SHP77 treated with DMSO at 0.1 percent for 48 hours (cell line): ENCODE measurements at regions not wholly inside any gene's neighbourhood (a gene's known extent, or its start where the extent isn't known, plus 50 kb on each side); places are given as distances from the start of the nearest gene placed in this dataset.

Experiments
- DNase-seq: peaks from one replicate; lab custom pipeline; 2025; lab: John Stamatoyannopoulos, UW

- DNase-seq: no peak
Observed at GRCh38 chr2:64283641-64284361, 139.6 kb upstream of the PELI1 start.

- DNase-seq: no peak
Observed at GRCh38 chr2:64284751-64285150, 140.5 kb upstream of the PELI1 start.

DNA sequence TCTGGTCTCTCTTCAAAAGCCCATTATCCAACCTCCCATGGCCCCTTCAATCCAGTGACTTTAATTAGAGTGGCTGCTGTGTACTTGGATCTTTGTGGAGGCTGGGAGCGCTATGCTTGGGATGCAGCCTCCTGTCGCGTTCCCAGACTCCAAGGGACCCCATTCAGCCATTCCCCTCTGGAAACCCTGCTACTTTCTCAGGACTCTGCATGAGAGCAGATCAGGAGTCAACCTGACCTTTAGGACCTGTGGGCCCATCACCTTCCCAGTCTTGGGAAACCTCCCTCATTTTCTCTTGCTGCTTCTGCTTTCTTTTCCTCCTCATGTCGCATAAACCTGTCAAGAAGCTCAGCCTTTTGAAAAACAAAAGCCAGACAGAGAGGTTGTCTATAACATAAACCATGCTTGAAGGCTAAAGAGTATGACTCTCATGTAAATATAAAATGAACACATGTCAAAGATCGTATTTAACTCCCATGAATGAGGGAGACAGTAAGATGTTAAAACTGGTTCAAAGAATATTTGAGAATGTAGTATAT, 143.1 kb upstream of the PELI1 start:
- no peak for DNase-seq

DNA sequence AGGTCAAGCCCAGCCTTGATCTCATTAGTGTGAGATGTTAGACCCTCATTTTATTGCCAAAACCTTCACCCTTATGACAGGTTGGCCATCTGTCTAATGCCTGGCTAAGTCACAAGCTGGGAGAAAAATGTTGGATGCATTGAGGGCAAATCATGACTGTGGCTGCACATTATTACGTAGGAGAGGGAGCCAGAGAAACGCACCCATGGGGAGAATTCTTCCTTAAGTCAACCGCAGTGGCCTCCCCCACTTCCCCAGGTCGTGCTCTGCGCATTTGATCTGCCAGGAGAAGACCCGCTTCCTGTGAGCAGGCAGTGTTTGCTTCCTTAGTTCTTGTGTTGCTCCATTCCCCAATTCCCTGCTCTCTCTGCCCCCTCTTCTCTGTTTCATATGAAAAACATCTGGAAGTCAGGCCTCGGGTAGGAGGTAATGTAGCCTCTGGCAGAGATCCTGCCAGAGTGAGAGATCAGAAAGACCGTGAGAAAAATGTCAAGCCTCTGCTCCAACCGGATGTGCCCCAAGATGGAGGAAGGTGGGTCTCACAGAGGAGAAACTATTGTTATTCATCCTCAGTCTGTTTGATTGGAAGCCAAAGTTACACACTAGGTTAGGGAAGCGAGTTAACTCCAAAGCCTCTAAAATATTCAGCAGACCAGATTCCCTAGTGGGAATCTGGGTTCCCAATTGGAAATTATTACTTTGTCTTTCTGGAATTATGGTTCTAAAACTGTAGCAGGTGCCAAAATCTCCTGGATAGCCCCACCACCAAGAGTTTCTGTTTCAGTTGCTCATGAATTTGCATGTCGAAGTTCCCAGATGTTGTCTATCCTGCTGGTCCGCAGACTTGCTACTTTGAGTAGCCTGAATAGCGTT, 144.3 kb upstream of the PELI1 start:
- DNase-seq: no peak

GRCh38 chr2:64289251-64289650, 145.0 kb upstream of the PELI1 start:
- DNase-seq: no peak

- no peak for DNase-seq
Observed at GRCh38 chr2:64289737-64290136, 145.5 kb upstream of the PELI1 start.

- no peak for DNase-seq
Observed at GRCh38 chr2:64291181-64291580, 147.0 kb upstream of the PELI1 start.

- no peak for DNase-seq
Observed at GRCh38 chr2:64295326-64296139, 151.3 kb upstream of the PELI1 start.

DNA sequence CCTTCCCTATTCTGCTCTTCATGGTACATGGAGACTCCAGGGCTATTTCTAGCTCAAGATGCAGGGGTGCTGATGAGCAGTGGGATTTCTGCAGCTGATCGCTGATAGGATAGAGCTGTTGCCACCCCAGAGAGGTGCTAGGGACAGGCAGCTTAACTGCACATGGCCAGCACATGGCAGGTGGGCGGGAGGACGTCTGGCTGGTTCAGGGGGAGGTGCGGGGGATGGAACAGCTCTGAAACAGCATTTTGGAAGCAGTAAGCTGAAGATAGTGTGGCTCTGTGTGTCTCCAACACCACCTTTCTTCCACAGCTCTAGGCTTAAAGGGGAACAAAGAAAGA, 151.9 kb upstream of the PELI1 start:
- DNase-seq: no peak

- DNase-seq: no peak
Observed at GRCh38 chr2:64296695-64297346, 152.6 kb upstream of the PELI1 start.

DNA sequence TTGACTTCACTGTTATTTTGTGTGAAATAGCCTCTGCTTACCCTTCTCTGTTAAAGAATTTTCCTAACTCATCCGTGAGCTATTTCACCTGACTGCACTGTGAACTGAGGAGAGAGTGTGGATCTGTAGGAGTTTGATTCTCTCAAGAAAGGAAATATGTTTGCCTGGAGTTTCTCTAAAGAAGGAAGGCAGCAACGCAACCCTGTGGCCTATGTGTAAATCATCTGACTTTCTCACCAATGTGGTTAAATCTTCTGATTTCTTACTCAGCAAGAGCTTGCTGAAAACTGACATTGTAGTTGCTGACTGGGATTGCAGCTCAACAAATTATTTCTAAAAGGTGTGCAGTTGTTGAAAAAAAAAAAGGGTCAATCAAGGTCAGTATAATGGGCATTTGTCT, 153.9 kb upstream of the PELI1 start:
- DNase-seq: no peak

GRCh38 chr2:64300066-64300465, 153.9 kb upstream of the LGALSL start:
- no peak for DNase-seq

DNA sequence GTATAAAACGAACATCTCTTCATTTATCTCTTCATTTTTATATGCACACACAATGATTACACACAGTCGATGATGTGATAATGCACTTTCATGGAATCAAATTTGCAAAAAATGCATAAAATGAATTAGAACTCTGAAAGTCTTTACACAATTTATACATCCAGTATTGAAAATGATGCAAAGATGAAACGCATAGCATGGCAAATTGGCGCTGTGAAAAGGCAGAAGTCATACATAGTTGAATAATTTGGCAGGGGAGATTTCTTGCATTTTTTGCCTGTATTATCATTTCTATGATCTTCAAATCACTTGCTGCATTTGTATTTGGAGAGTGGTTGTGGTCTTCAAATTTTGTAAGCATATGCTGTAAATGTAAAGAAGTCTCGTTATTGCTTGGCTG, 150.7 kb upstream of the LGALSL start:
- no peak for DNase-seq

GRCh38 chr2:64307421-64307820, 146.5 kb upstream of the LGALSL start:
- DNase-seq: no peak

DNA sequence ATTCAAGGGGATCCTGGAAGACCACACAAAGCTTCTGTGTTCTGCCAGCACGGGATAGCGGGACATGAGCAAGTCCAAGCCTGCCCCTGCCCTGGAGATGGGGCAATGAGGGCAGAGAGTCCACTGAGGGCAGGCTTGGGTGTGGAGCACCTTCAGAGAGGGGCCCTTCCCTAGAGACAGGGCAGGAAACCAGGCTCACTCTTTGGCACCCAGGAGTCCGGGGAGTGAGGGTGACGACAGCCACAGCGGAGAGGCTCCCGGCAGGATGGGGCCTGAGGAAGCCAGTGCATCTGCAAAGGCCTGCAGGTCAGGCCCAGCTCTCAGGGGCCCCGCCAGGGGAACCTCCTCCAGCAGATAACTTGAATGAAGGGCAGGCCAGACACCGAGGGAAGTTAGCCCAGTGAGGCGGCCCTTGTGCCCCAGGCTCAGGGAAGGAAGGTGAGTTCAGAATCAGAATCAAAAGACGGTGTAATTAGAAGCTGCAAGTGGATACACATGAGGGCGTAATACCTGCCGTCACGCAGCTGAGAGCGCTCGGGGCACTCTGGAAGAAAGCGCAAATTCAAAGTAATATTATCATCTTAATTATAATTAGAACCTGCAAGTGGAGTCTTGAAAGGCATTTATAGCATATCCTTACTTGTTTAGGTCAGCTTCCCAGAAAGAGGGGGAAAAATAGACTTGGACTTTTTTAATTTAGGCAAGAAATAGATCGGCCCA, 142.6 kb upstream of the LGALSL start:
- DNase-seq: no peak

DNA sequence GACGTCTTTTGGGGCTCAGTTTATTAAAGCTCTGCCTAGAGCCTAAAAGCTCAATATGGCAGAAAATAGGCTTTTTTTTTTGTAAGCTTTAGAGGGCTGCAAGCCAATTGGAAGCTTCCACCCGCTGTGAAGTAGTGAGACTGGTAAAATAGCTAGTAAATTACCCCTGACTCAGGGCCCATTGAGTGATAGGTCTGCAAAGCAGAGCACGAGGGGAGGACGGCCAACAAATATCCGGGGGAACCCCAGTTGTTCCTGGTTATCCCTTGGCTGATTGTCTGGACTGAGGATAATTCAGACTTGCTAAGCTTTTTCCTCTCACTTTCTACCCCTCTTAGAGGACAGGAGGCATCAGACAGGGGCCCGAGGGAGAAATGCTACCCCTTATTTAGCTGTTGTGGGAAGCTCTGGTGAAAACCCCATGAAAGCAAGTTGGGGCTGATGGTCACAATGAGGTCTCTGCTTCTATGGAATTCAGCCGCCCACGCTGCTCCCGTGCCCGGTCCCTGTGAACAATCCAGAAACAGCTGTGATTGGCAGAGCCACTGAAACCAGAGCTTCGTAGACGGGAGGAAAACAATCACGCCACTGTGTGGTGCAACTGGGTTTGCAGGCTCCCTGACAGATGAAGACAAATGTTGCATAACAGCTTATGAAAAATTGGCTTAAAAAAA, 141.9 kb upstream of the LGALSL start:
- no peak for DNase-seq

- no peak for DNase-seq
Observed at GRCh38 chr2:64312622-64313397, 141.2 kb upstream of the LGALSL start.

GRCh38 chr2:64313398-64313723, 140.6 kb upstream of the LGALSL start:
- no peak for DNase-seq

DNA sequence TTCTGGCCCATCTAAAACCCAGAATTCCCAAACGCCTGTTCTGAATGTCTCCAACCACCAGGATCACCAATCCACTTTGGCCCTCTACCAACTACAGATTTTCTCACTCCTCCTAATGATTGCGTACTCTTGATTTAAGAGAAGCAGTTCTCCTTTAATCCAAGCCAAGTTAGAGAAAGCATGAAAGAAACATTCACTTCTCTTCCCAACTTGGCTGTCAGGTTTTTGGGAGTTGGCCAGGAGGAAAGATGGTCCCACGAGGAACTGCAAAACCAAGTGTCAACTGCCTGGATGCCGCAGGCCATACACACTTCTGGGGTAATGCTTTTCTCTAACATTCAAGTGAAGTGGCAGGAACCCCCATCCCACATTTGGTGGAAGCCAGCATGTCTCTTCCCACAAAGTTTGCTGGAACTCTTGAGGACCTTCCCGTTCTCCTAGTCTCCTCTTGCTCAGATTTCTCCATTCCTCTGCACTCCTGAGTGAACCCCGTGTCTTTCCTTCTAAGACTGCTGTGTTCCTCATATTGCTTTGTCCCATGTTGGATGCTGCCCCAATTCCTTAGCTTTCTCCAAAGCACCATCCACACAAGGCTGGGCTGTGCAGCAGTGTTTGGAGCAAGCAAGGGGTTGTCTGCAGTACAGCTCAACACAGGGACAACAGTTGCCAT, 138.5 kb upstream of the LGALSL start:
- DNase-seq: no peak
